ENCODE measurements at regions not wholly inside any gene's neighbourhood (a gene's known extent, or its start where the extent isn't known, plus 50 kb on each side); places are given as distances from the start of the nearest gene placed in this dataset.
"Not testable (repeated sequence)": the region's sequence is repeated elsewhere in the genome, so short reads cannot be mapped to it uniquely, and the experiment has no call there.

GRCh38 chr20:54914995-54915394 lies 439.6 kb downstream of the DOK5 start:
- TF ChIP-seq POLR2A (IDR thresholded peaks at IDR 0.05) (no peak), CTCF (IDR thresholded peaks at IDR 0.05) (no peak), EP300 (IDR thresholded peaks at IDR 0.05) (no peak), POLR2AphosphoS5 (IDR thresholded peaks at IDR 0.05) (no peak)
- DNase-seq (no peak), ATAC-seq (ENCODE audit: low FRiP score in 2 of 2) (no peak)
- H3K27me3 ChIP-seq: no peaks in the 10 kb centered on the region
- H3K4me3 ChIP-seq: no peak overlapping the region
- H3K36me3 ChIP-seq: no peaks in the 10 kb centered on the region
- WGBS, 2 donors: 89 to 91% methylated on average over 1 of the region's 1 CpG
- no peaks in the 10 kb centered on the region for H3K9me3 ChIP-seq
- H3K27ac ChIP-seq: no peak overlapping the region
- no peaks in the 10 kb centered on the region for H3K4me1 ChIP-seq

- Histone ChIP-seq H3K27me3 (no peaks in the 10 kb centered on the region), H3K4me1 (no peaks in the 10 kb centered on the region), H3K36me3 (no peaks in the 10 kb centered on the region), H3K9me3 (peaks cover 0 to 10% (median 0%) of the 10 kb centered on the region in 4 donors), H3K27ac (no peak overlapping the region), H3K4me3 (no peak overlapping the region)
- DNase-seq: no peak
- ATAC-seq (ENCODE audit: low FRiP score in 2 of 2): no peak
- no peak for TF ChIP-seq POLR2AphosphoS5 (IDR thresholded peaks at IDR 0.05)
- TF ChIP-seq EP300 (IDR thresholded peaks at IDR 0.05): no peak
- no peak for TF ChIP-seq CTCF (IDR thresholded peaks at IDR 0.05)
- no peak for TF ChIP-seq POLR2A (IDR thresholded peaks at IDR 0.05)
- WGBS, 2 donors: 87 to 100% methylated on average over 2 of the region's 2 CpGs
Measured at GRCh38 chr20:54909702-54910101, 434.3 kb downstream of the DOK5 start.

GRCh38 chr20:54906134-54906533 lies 430.7 kb downstream of the DOK5 start:
- not testable (repeated sequence) for H3K4me3 ChIP-seq; H3K4me1 ChIP-seq; H3K27me3 ChIP-seq; H3K27ac ChIP-seq; H3K36me3 ChIP-seq; ATAC-seq (ENCODE audit: low FRiP score in 2 of 2); DNase-seq
- peaks cover 0 to 16% (median 0%) of the 10 kb centered on the region in 4 donors for H3K9me3 ChIP-seq
- 91 to 92% methylated on average over 6 of the region's 6 CpGs for WGBS, 2 donors

GRCh38 chr20:54897787-54898186 lies 422.4 kb downstream of the DOK5 start:
- H3K4me3 ChIP-seq: no peak overlapping the region
- H3K9me3 ChIP-seq: peaks cover 0 to 23% (median 0%) of the 10 kb centered on the region in 4 donors
- H3K27ac ChIP-seq: no peak overlapping the region
- no peaks in the 10 kb centered on the region for H3K4me1 ChIP-seq
- no peaks in the 10 kb centered on the region for H3K36me3 ChIP-seq
- TF ChIP-seq EP300 (IDR thresholded peaks at IDR 0.05): no peak
- no peak for TF ChIP-seq POLR2AphosphoS5 (IDR thresholded peaks at IDR 0.05)
- no peak for TF ChIP-seq CTCF (IDR thresholded peaks at IDR 0.05)
- TF ChIP-seq POLR2A (IDR thresholded peaks at IDR 0.05): no peak
- H3K27me3 ChIP-seq: no peaks in the 10 kb centered on the region
- ATAC-seq (ENCODE audit: low FRiP score in 2 of 2) (no peak), DNase-seq (no peak)
- WGBS, 2 donors: 82 to 84% methylated on average over 6 of the region's 6 CpGs

GRCh38 chr20:54891907-54892306 lies 416.5 kb downstream of the DOK5 start:
- no peaks in the 10 kb centered on the region for H3K27me3 ChIP-seq
- TF ChIP-seq POLR2AphosphoS5 (IDR thresholded peaks at IDR 0.05): no peak
- TF ChIP-seq POLR2A (IDR thresholded peaks at IDR 0.05): no peak
- TF ChIP-seq EP300 (IDR thresholded peaks at IDR 0.05): no peak
- no peak for TF ChIP-seq CTCF (IDR thresholded peaks at IDR 0.05)
- no peaks in the 10 kb centered on the region for H3K9me3 ChIP-seq
- ATAC-seq (ENCODE audit: low FRiP score in 2 of 2) (no peak), DNase-seq (no peak)
- H3K4me3 ChIP-seq: no peak overlapping the region
- no peaks in the 10 kb centered on the region for H3K4me1 ChIP-seq
- H3K27ac ChIP-seq: no peak overlapping the region
- 71 to 72% methylated on average over 3 of the region's 3 CpGs for WGBS, 2 donors
- H3K36me3 ChIP-seq: no peaks in the 10 kb centered on the region
